Kidney (tissue), 13 donors: ENCODE measurements at regions not wholly inside any gene's neighbourhood (a gene's known extent, or its start where the extent isn't known, plus 50 kb on each side); places are given as distances from the start of the nearest gene placed in this dataset.

Experiments
- DNase-seq, 5 donors: peaks; one replicate each; pipeline ENCODE4 v3.0.0-alpha.2; 2013 to 2020
- FAIRE-seq: peaks from 2 replicates; lab custom pipeline; 2012; peaks lifted over from hg19 to GRCh38; lab: Jason Lieb, UNC
- H3K27ac ChIP-seq, 2 donors: one replicate each; pipeline ENCODE4 v1.7.0; 2013; ENCODE audit warnings: low read depth in 2 of 2, low read length in 2 of 2, inconsistent platforms in 1 of 2
- H3K27me3 ChIP-seq: one replicate; pipeline ENCODE4 v1.7.1; 2013; ENCODE audit warnings: low read length, inconsistent platforms; ENCODE audit not compliant: control insufficient read depth, insufficient read depth
- H3K36me3 ChIP-seq, 3 donors: one replicate each; pipeline versions ENCODE4 v1.7.0 to v1.7.1; 2013; ENCODE audit warnings: low read length in 3 of 3, control low read depth in 1 of 3, inconsistent platforms in 1 of 3; ENCODE audit not compliant: insufficient read depth in 3 of 3, control insufficient read depth in 2 of 3
- H3K4me1 ChIP-seq, 3 donors: one replicate each; pipeline versions ENCODE4 v1.7.0 to v1.7.1; 2013; ENCODE audit warnings: low read length in 3 of 3, inconsistent platforms in 1 of 3, low read depth in 1 of 3; ENCODE audit not compliant: control insufficient read depth in 2 of 3, insufficient read depth in 2 of 3
- H3K4me3 ChIP-seq, 3 donors: one replicate each; pipeline versions ENCODE4 v1.7.0 to v1.8.1; 2013; ENCODE audit warnings: low read length in 3 of 3, control low read depth in 1 of 3, inconsistent platforms in 1 of 3
- H3K9ac ChIP-seq, 3 donors: one replicate each; pipeline versions ENCODE4 v1.7.0 to v1.7.1; 2013; ENCODE audit warnings: low read length in 3 of 3, control low read depth in 1 of 3, inconsistent platforms in 1 of 3
- H3K9me3 ChIP-seq, 3 donors: one replicate each; pipeline versions ENCODE4 v1.7.0 to v1.7.1; 2013; ENCODE audit warnings: low read length in 3 of 3, control low read depth in 1 of 3, inconsistent platforms in 1 of 3; ENCODE audit not compliant: control insufficient read depth in 2 of 3, insufficient read depth in 1 of 3
- intact Hi-C: fragments of 100-400 bp; cut with DNase I; formaldehyde crosslinking; loops from one replicate; pipeline ENCODE4 v1.11.1; 2022
- TF ChIP-seq, protein P1 (sequence below): IDR thresholded peaks from 3 replicates; pipeline ENCODE4 v1.5.1; 2012; ENCODE audit warnings: mild to moderate bottlenecking, moderate library complexity, borderline replicate concordance; ENCODE audit not compliant: insufficient read depth; ENCODE audit errors: extremely low read depth
- donor health status: control.
- donor health status: control.
- donor health status: control.
- donor health status: control.
- donor health status: control.
- donor health status: DM: yes; HTN: yes; CAD: no.
- donor health status: Normal renal cell carcinoma (clear cell type).

- Histone ChIP-seq H3K36me3 (no peaks in the 10 kb centered on the region), H3K9ac (no peak overlapping the region), H3K4me3 (no peak overlapping the region), H3K9me3 (peaks cover 0 to 6% (median 3%) of the 10 kb centered on the region in 3 donors), H3K27ac (no peak overlapping the region), H3K4me1 (no peaks in the 10 kb centered on the region), H3K27me3 (no peaks in the 10 kb centered on the region)
- DNase-seq (no peak), FAIRE-seq (no peak)
- intact Hi-C loops = no loop called here
- TF ChIP-seq, protein P1, sequence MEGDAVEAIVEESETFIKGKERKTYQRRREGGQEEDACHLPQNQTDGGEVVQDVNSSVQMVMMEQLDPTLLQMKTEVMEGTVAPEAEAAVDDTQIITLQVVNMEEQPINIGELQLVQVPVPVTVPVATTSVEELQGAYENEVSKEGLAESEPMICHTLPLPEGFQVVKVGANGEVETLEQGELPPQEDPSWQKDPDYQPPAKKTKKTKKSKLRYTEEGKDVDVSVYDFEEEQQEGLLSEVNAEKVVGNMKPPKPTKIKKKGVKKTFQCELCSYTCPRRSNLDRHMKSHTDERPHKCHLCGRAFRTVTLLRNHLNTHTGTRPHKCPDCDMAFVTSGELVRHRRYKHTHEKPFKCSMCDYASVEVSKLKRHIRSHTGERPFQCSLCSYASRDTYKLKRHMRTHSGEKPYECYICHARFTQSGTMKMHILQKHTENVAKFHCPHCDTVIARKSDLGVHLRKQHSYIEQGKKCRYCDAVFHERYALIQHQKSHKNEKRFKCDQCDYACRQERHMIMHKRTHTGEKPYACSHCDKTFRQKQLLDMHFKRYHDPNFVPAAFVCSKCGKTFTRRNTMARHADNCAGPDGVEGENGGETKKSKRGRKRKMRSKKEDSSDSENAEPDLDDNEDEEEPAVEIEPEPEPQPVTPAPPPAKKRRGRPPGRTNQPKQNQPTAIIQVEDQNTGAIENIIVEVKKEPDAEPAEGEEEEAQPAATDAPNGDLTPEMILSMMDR = no peak
Observed at GRCh38 chr9:108322326-108323098, 533.3 kb downstream of the ACTL7B start.

DNA sequence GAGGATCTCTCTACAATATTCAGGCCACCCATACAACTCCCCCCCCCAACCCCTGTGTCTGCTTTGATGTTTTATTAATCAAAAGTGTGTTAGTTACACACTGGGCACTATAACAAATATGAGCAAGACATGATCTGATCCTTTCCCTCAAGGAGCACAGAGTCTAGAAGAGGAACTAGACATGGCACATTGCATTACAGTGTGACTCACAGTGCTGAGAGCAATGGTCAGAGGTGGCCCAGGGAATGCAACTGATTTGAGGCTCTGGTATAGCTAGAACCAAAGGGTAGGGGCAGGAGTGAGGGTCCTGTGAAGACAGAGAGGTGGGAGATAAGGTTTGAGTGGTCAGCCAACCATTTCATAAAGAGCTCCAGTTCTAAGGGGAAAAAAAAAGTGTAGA lies 539.2 kb downstream of the ACTL7B start:
- no peak for FAIRE-seq
- H3K4me3 ChIP-seq = no peak overlapping the region
- no peak for DNase-seq
- intact Hi-C loops = no loop called here
- no peak overlapping the region for H3K27ac ChIP-seq
- no peaks in the 10 kb centered on the region for H3K4me1 ChIP-seq
- H3K27me3 ChIP-seq = no peaks in the 10 kb centered on the region
- H3K9me3 ChIP-seq = no peaks in the 10 kb centered on the region
- TF ChIP-seq, protein P1 = no peak
- no peaks in the 10 kb centered on the region for H3K36me3 ChIP-seq
- no peak overlapping the region for H3K9ac ChIP-seq

DNA sequence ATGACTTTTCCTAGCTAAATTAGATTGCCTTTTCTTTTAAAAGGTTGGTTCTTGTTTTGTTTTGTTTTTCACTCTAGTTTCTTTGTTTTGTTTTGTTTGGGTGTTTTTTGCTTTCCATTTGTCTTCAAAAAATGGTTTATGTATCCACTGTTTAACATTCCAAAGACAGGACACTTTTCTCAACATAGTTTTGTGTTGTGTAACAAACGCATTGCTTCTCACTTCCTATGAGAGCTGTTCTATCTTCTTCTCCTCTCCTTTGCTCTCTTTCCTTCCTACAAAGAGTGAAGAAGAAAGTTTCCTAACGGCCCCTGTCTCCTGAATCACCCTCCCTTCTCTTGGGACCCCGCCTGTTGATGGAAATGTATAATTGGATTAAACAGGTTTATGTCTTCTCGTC lies 539.7 kb downstream of the ACTL7B start:
- no peak overlapping the region for H3K27ac ChIP-seq
- no peaks in the 10 kb centered on the region for H3K36me3 ChIP-seq
- intact Hi-C loops = no loop called here
- no peaks in the 10 kb centered on the region for H3K4me1 ChIP-seq
- FAIRE-seq = no peak
- TF ChIP-seq, protein P1 = no peak
- no peaks in the 10 kb centered on the region for H3K27me3 ChIP-seq
- no peaks in the 10 kb centered on the region for H3K9me3 ChIP-seq
- DNase-seq = no peak
- no peak overlapping the region for H3K4me3 ChIP-seq
- no peak overlapping the region for H3K9ac ChIP-seq
